WTC11 (cell line): ENCODE measurements at regions not wholly inside any gene's neighbourhood (a gene's known extent, or its start where the extent isn't known, plus 50 kb on each side); places are given as distances from the start of the nearest gene placed in this dataset.

Experiments
- ATAC-seq: fragments of 200-7000 bp; cut with Tn5 transposase; 2 replicates; pipeline ENCODE4 v1.10.0; 2021; ENCODE audit warnings: mild to moderate bottlenecking, moderate library complexity
- CTCF ChIA-PET: fragments of 300-600 bp; sonication (Branson Sonifier 250); formaldehyde crosslinking; loops from one replicate; lab custom pipeline; 2021; ENCODE audit warnings: antibody characterized with exemption; lab: Charles Lee
- POLR2A ChIA-PET: fragments of 350-600 bp; sonication (Branson Sonifier 250); formaldehyde crosslinking; loops from one replicate; lab custom pipeline; 2021; ENCODE audit warnings: antibody characterized with exemption; lab: Charles Lee
- DNase-seq: peaks from one replicate; pipeline ENCODE4 v3.0.0; 2021; ENCODE audit warnings: low spot score
- H3K27ac Mint-ChIP-seq: 2 replicates; pipeline ENCODE4 v1.8.0; 2021; ENCODE audit warnings: mixed read lengths
- H3K27me3 Mint-ChIP-seq: 2 replicates; pipeline ENCODE4 v1.8.0; 2021; ENCODE audit warnings: low read depth, mild to moderate bottlenecking, moderate library complexity, mixed read lengths
- H3K36me3 Mint-ChIP-seq: 2 replicates; pipeline ENCODE4 v1.8.0; 2021; ENCODE audit warnings: mixed read lengths
- H3K4me1 Mint-ChIP-seq: 2 replicates; pipeline ENCODE4 v1.8.0; 2022; ENCODE audit warnings: mixed read lengths
- H3K4me3 Mint-ChIP-seq: 2 replicates; pipeline ENCODE4 v1.8.0; 2021; ENCODE audit warnings: mild to moderate bottlenecking, moderate library complexity, mixed read lengths
- H3K9me3 Mint-ChIP-seq: 2 replicates; pipeline ENCODE4 v1.8.0; 2021; ENCODE audit warnings: mixed read lengths
- ETV6 ChIP-seq: sonication (generic); formaldehyde crosslinking; IDR thresholded peaks from 2 replicates; pipeline ENCODE4 v1.8.1; 2022; ENCODE audit warnings: mild to moderate bottlenecking, missing genetic modification reagents
- FOXK1 ChIP-seq: sonication (generic); formaldehyde crosslinking; IDR thresholded peaks from 2 replicates; pipeline ENCODE4 v1.8.0; 2022; ENCODE audit warnings: mild to moderate bottlenecking, moderate library complexity, missing genetic modification reagents
- RORB ChIP-seq: fragments of 250-450 bp; sonication (Bioruptor Pico); IDR thresholded peaks from 2 replicates; pipeline ENCODE4 v1.9.0; 2021; ENCODE audit warnings: mild to moderate bottlenecking
- SMAD4 ChIP-seq: sonication (generic); formaldehyde crosslinking; IDR thresholded peaks from 2 replicates; pipeline ENCODE4 v1.8.0; 2022; ENCODE audit warnings: mild to moderate bottlenecking, missing genetic modification reagents
- SOX15 ChIP-seq: fragments of 250-450 bp; sonication (Bioruptor Pico); IDR thresholded peaks from 2 replicates; pipeline ENCODE4 v1.9.0; 2021; ENCODE audit warnings: mild to moderate bottlenecking
- TEAD1 ChIP-seq: sonication (generic); formaldehyde crosslinking; IDR thresholded peaks from 2 replicates; pipeline ENCODE4 v1.8.0; 2022; ENCODE audit warnings: mild to moderate bottlenecking, missing genetic modification reagents
- ZNF232 ChIP-seq: sonication (generic); formaldehyde crosslinking; IDR thresholded peaks from 2 replicates; pipeline ENCODE4 v1.8.0; 2022; ENCODE audit warnings: mild to moderate bottlenecking, missing genetic modification reagents
- ZNF263 ChIP-seq: sonication (generic); formaldehyde crosslinking; IDR thresholded peaks from 2 replicates; pipeline ENCODE4 v1.8.1; 2022; ENCODE audit warnings: low read depth, mild to moderate bottlenecking, moderate library complexity, missing genetic modification reagents
- ZNF317 ChIP-seq: sonication (generic); formaldehyde crosslinking; IDR thresholded peaks from 2 replicates; pipeline ENCODE4 v1.8.1; 2023; ENCODE audit warnings: low read depth, mild to moderate bottlenecking, moderate library complexity, missing genetic modification reagents, borderline replicate concordance
- ZNF396 ChIP-seq: fragments of 250-450 bp; sonication (Bioruptor Pico); IDR thresholded peaks from 2 replicates; pipeline ENCODE4 v1.8.0; 2021; ENCODE audit warnings: mild to moderate bottlenecking, moderate library complexity, borderline replicate concordance
- TF ChIP-seq, protein P1 (sequence below): sonication (generic); formaldehyde crosslinking; IDR thresholded peaks from 2 replicates; pipeline ENCODE4 v1.8.0; 2022; ENCODE audit warnings: mild to moderate bottlenecking, missing genetic modification reagents
- TF ChIP-seq, protein P2 (sequence below): fragments of 250-450 bp; sonication (Bioruptor Pico); IDR thresholded peaks from 2 replicates; pipeline ENCODE4 v1.9.0; 2021; ENCODE audit warnings: mild to moderate bottlenecking
- TF ChIP-seq, protein P3 (sequence below): sonication (generic); formaldehyde crosslinking; IDR thresholded peaks from 2 replicates; pipeline ENCODE4 v1.8.1; 2023; ENCODE audit warnings: mild to moderate bottlenecking, missing genetic modification reagents
- TF ChIP-seq, protein P4 (sequence below): sonication (generic); formaldehyde crosslinking; IDR thresholded peaks from 2 replicates; pipeline ENCODE4 v1.8.1; 2022; ENCODE audit warnings: mild to moderate bottlenecking, missing genetic modification reagents, moderate library complexity, borderline replicate concordance
- TF ChIP-seq, protein P5 (sequence below): sonication (generic); formaldehyde crosslinking; conservative IDR thresholded peaks from 2 replicates; pipeline ENCODE4 v1.8.1; 2023; ENCODE audit warnings: mild to moderate bottlenecking, low read depth, missing genetic modification reagents, moderate library complexity
- TF ChIP-seq, protein P6 (sequence below): fragments of 200-600 bp; IDR thresholded peaks from 2 replicates; pipeline ENCODE4 v1.8.0; 2022; ENCODE audit warnings: antibody characterized with exemption
- TF ChIP-seq, protein P7 (sequence below): sonication (generic); formaldehyde crosslinking; IDR thresholded peaks from 2 replicates; pipeline ENCODE4 v1.8.1; 2023; ENCODE audit warnings: mild to moderate bottlenecking, missing genetic modification reagents

DNA sequence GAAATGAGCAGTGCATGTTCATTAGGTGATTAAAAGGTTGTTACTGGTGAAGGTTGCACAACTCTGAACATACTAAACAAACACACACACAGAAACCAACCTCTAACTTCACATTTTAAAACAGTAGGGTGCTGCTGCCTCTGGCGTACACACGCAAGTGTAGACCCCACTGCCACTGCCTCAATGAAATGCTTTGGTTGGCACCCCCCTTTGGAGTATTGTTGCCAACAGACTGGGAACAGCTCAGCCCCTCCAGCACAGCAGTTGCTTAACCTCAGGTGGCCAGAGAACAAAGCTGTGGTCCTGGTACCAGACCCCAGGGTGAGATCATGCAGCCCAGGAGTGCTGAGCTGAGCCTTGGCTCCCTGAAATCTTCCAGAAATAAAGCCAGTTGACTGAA, 138.6 kb downstream of the TMEM18 start (continued):
- TF ChIP-seq, protein P1, sequence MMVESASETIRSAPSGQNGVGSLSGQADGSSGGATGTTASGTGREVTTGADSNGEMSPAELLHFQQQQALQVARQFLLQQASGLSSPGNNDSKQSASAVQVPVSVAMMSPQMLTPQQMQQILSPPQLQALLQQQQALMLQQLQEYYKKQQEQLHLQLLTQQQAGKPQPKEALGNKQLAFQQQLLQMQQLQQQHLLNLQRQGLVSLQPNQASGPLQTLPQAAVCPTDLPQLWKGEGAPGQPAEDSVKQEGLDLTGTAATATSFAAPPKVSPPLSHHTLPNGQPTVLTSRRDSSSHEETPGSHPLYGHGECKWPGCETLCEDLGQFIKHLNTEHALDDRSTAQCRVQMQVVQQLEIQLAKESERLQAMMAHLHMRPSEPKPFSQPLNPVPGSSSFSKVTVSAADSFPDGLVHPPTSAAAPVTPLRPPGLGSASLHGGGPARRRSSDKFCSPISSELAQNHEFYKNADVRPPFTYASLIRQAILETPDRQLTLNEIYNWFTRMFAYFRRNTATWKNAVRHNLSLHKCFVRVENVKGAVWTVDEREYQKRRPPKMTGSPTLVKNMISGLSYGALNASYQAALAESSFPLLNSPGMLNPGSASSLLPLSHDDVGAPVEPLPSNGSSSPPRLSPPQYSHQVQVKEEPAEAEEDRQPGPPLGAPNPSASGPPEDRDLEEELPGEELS (CRISPR knock-in tag) = no peak
- TF ChIP-seq SOX15 (CRISPR knock-in tag) = no peak
- TF ChIP-seq, protein P2, sequence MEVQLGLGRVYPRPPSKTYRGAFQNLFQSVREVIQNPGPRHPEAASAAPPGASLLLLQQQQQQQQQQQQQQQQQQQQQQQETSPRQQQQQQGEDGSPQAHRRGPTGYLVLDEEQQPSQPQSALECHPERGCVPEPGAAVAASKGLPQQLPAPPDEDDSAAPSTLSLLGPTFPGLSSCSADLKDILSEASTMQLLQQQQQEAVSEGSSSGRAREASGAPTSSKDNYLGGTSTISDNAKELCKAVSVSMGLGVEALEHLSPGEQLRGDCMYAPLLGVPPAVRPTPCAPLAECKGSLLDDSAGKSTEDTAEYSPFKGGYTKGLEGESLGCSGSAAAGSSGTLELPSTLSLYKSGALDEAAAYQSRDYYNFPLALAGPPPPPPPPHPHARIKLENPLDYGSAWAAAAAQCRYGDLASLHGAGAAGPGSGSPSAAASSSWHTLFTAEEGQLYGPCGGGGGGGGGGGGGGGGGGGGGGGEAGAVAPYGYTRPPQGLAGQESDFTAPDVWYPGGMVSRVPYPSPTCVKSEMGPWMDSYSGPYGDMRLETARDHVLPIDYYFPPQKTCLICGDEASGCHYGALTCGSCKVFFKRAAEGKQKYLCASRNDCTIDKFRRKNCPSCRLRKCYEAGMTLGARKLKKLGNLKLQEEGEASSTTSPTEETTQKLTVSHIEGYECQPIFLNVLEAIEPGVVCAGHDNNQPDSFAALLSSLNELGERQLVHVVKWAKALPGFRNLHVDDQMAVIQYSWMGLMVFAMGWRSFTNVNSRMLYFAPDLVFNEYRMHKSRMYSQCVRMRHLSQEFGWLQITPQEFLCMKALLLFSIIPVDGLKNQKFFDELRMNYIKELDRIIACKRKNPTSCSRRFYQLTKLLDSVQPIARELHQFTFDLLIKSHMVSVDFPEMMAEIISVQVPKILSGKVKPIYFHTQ (CRISPR knock-in tag) = no peak

DNA sequence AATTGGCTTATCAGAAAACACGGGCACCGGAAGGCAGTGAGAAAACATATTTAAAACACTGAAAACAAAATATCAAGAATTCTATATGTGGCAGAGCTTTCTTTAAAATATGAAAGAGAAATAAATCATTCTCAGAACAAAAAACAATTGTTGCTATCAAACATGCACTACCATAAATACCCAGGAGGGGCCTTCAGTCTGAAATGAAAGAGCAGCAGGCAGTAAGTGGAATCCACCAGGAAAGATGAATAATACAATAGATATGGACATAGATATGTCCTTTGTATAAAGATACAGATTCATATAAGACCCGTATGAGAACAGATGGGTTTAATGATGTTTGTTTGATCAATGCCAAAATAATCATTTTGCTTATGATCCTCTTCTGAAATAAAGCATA, 142.0 kb downstream of the TMEM18 start:
- Mint-ChIP-seq H3K4me1 (no peaks in the 10 kb centered on the region), H3K27ac (no peak overlapping the region), H3K9me3 (peaks cover 12% of the 10 kb centered on the region), H3K27me3 (peaks cover 5% of the 10 kb centered on the region; the same call in 1 of the 2 replicates), H3K36me3 (no peaks in the 10 kb centered on the region), H3K4me3 (no peak overlapping the region)
- ATAC-seq = no peak
- TF ChIP-seq ZNF263 (CRISPR knock-in tag) (no peak), ZNF232 (no peak), ZNF396 (no peak), FOXK1 (CRISPR knock-in tag) (no peak), TEAD1 (CRISPR knock-in tag) (no peak)
- TF ChIP-seq, protein P3, sequence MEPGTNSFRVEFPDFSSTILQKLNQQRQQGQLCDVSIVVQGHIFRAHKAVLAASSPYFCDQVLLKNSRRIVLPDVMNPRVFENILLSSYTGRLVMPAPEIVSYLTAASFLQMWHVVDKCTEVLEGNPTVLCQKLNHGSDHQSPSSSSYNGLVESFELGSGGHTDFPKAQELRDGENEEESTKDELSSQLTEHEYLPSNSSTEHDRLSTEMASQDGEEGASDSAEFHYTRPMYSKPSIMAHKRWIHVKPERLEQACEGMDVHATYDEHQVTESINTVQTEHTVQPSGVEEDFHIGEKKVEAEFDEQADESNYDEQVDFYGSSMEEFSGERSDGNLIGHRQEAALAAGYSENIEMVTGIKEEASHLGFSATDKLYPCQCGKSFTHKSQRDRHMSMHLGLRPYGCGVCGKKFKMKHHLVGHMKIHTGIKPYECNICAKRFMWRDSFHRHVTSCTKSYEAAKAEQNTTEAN (CRISPR knock-in tag) = no peak
- TF ChIP-seq, protein P4, sequence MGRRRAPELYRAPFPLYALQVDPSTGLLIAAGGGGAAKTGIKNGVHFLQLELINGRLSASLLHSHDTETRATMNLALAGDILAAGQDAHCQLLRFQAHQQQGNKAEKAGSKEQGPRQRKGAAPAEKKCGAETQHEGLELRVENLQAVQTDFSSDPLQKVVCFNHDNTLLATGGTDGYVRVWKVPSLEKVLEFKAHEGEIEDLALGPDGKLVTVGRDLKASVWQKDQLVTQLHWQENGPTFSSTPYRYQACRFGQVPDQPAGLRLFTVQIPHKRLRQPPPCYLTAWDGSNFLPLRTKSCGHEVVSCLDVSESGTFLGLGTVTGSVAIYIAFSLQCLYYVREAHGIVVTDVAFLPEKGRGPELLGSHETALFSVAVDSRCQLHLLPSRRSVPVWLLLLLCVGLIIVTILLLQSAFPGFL (CRISPR knock-in tag) = no peak
- TF ChIP-seq, protein P5, sequence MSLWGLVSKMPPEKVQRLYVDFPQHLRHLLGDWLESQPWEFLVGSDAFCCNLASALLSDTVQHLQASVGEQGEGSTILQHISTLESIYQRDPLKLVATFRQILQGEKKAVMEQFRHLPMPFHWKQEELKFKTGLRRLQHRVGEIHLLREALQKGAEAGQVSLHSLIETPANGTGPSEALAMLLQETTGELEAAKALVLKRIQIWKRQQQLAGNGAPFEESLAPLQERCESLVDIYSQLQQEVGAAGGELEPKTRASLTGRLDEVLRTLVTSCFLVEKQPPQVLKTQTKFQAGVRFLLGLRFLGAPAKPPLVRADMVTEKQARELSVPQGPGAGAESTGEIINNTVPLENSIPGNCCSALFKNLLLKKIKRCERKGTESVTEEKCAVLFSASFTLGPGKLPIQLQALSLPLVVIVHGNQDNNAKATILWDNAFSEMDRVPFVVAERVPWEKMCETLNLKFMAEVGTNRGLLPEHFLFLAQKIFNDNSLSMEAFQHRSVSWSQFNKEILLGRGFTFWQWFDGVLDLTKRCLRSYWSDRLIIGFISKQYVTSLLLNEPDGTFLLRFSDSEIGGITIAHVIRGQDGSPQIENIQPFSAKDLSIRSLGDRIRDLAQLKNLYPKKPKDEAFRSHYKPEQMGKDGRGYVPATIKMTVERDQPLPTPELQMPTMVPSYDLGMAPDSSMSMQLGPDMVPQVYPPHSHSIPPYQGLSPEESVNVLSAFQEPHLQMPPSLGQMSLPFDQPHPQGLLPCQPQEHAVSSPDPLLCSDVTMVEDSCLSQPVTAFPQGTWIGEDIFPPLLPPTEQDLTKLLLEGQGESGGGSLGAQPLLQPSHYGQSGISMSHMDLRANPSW = no peak
- no peak for DNase-seq
- ChIA-PET POLR2A (no interaction called here), CTCF (no interaction called here)

DNA sequence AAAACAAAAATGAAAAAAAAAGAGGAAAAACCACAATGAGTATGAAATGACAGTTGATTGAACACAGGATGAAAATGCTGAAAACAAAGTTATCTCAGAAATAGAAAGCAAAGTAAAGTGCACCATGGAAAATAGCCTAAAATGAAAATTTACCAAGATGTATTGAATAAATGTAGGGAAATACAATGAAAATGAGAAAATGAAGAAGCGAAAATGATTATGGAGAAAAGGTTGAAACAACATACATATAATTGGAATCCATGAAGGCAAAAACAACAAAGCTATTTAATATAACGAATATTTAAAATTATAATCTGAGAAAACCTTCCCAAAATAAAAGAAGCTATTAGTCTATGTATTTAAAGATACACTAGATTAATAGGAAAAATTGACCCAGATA, 147.4 kb downstream of the TMEM18 start:
- Mint-ChIP-seq H3K27me3 (no peaks in the 10 kb centered on the region; the same call in 1 of the 2 replicates), H3K4me1 (0 out of 2 replicates have a peak, but pooled peaks cover 3% of the 10 kb centered on the region), H3K9me3 (no peaks in the 10 kb centered on the region), H3K27ac (no peak overlapping the region), H3K4me3 (no peak overlapping the region), H3K36me3 (no peaks in the 10 kb centered on the region)
- CTCF ChIA-PET = interaction anchor here (1.0 to 1.9 kb wide), 3 partner anchors 16 to 105 kb away, joined by 3 to 10 read pairs (median 5); no protein-coding TSS in a partner anchor
- DNase-seq = no peak
- no peak for ATAC-seq
- POLR2A ChIA-PET = no interaction called here
- TF ChIP-seq ZNF317 (CRISPR knock-in tag) = no peak
- no peak for TF ChIP-seq RORB (CRISPR knock-in tag)
- no peak for TF ChIP-seq SMAD4 (CRISPR knock-in tag)
- TF ChIP-seq, protein P6, sequence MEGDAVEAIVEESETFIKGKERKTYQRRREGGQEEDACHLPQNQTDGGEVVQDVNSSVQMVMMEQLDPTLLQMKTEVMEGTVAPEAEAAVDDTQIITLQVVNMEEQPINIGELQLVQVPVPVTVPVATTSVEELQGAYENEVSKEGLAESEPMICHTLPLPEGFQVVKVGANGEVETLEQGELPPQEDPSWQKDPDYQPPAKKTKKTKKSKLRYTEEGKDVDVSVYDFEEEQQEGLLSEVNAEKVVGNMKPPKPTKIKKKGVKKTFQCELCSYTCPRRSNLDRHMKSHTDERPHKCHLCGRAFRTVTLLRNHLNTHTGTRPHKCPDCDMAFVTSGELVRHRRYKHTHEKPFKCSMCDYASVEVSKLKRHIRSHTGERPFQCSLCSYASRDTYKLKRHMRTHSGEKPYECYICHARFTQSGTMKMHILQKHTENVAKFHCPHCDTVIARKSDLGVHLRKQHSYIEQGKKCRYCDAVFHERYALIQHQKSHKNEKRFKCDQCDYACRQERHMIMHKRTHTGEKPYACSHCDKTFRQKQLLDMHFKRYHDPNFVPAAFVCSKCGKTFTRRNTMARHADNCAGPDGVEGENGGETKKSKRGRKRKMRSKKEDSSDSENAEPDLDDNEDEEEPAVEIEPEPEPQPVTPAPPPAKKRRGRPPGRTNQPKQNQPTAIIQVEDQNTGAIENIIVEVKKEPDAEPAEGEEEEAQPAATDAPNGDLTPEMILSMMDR = no peak
- TF ChIP-seq, protein P7, sequence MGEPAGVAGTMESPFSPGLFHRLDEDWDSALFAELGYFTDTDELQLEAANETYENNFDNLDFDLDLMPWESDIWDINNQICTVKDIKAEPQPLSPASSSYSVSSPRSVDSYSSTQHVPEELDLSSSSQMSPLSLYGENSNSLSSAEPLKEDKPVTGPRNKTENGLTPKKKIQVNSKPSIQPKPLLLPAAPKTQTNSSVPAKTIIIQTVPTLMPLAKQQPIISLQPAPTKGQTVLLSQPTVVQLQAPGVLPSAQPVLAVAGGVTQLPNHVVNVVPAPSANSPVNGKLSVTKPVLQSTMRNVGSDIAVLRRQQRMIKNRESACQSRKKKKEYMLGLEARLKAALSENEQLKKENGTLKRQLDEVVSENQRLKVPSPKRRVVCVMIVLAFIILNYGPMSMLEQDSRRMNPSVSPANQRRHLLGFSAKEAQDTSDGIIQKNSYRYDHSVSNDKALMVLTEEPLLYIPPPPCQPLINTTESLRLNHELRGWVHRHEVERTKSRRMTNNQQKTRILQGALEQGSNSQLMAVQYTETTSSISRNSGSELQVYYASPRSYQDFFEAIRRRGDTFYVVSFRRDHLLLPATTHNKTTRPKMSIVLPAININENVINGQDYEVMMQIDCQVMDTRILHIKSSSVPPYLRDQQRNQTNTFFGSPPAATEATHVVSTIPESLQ (CRISPR knock-in tag) = no peak
- no peak for TF ChIP-seq ETV6 (CRISPR knock-in tag)
